ENCODE measurements at regions not wholly inside any gene's neighbourhood (a gene's known extent, or its start where the extent isn't known, plus 50 kb on each side); places are given as distances from the start of the nearest gene placed in this dataset.

GRCh38 chr20:11270566-11270965 is 596.8 kb upstream of the JAG1 start:
- H3K36me3 Mint-ChIP-seq (ENCODE audit: low read depth) = no peaks in the 10 kb centered on the region
- no peak for DNase-seq (ENCODE audit: low spot score)
- no peak overlapping the region for H3K27ac Mint-ChIP-seq (ENCODE audit: unreplicated experiment)
- H3K9me3 Mint-ChIP-seq (ENCODE audit: low read depth) = no peaks in the 10 kb centered on the region
- no peak overlapping the region for H3K4me3 Mint-ChIP-seq (ENCODE audit: unreplicated experiment)
- no peaks in the 10 kb centered on the region for H3K27me3 Mint-ChIP-seq (ENCODE audit: low read depth)
- peaks cover 61% of the 10 kb centered on the region for H3K4me1 Mint-ChIP-seq (ENCODE audit: low read depth)
- no peak for TF ChIP-seq CTCF (IDR thresholded peaks at IDR 0.05)

- DNase-seq (ENCODE audit: low spot score) = no peak
- peak; percentile 38 for TF ChIP-seq CTCF (IDR thresholded peaks at IDR 0.05)
- H3K27ac Mint-ChIP-seq (ENCODE audit: unreplicated experiment) = no peak overlapping the region
- no peaks in the 10 kb centered on the region for H3K36me3 Mint-ChIP-seq (ENCODE audit: low read depth)
- H3K4me3 Mint-ChIP-seq (ENCODE audit: unreplicated experiment) = no peak overlapping the region
- H3K9me3 Mint-ChIP-seq (ENCODE audit: low read depth) = no peaks in the 10 kb centered on the region
- no peaks in the 10 kb centered on the region for H3K27me3 Mint-ChIP-seq (ENCODE audit: low read depth)
- peaks cover 57% of the 10 kb centered on the region for H3K4me1 Mint-ChIP-seq (ENCODE audit: low read depth)
These were observed 597.5 kb upstream of the JAG1 start for GRCh38 chr20:11271319-11271718.

- Mint-ChIP-seq H3K27me3 (ENCODE audit: low read depth) (no peaks in the 10 kb centered on the region), H3K9me3 (ENCODE audit: low read depth) (no peaks in the 10 kb centered on the region), H3K4me1 (ENCODE audit: low read depth) (peaks cover 51% of the 10 kb centered on the region), H3K36me3 (ENCODE audit: low read depth) (no peaks in the 10 kb centered on the region), H3K4me3 (ENCODE audit: unreplicated experiment) (no peak overlapping the region), H3K27ac (ENCODE audit: unreplicated experiment) (peak overlapping the region; percentile 43)
- no peak for TF ChIP-seq CTCF (IDR thresholded peaks at IDR 0.05)
- DNase-seq (ENCODE audit: low spot score) = no peak
These were observed 598.3 kb upstream of the JAG1 start for GRCh38 chr20:11271920-11272594.

- no peak for DNase-seq (ENCODE audit: low spot score)
- H3K27ac Mint-ChIP-seq (ENCODE audit: unreplicated experiment) = peak overlapping the region; percentile 71
- H3K9me3 Mint-ChIP-seq (ENCODE audit: low read depth) = peaks cover 1% of the 10 kb centered on the region
- peaks cover 41% of the 10 kb centered on the region for H3K4me1 Mint-ChIP-seq (ENCODE audit: low read depth)
- no peaks in the 10 kb centered on the region for H3K27me3 Mint-ChIP-seq (ENCODE audit: low read depth)
- TF ChIP-seq CTCF (IDR thresholded peaks at IDR 0.05) = peak; percentile 92
- no peaks in the 10 kb centered on the region for H3K36me3 Mint-ChIP-seq (ENCODE audit: low read depth)
- H3K4me3 Mint-ChIP-seq (ENCODE audit: unreplicated experiment) = no peak overlapping the region
These were observed 600.4 kb upstream of the JAG1 start for GRCh38 chr20:11274141-11274594.

GRCh38 chr20:11275740-11276139 is 601.9 kb upstream of the JAG1 start:
- peaks cover 6% of the 10 kb centered on the region for H3K9me3 Mint-ChIP-seq (ENCODE audit: low read depth)
- no peak overlapping the region for H3K4me3 Mint-ChIP-seq (ENCODE audit: unreplicated experiment)
- H3K27me3 Mint-ChIP-seq (ENCODE audit: low read depth) = no peaks in the 10 kb centered on the region
- H3K36me3 Mint-ChIP-seq (ENCODE audit: low read depth) = no peaks in the 10 kb centered on the region
- H3K27ac Mint-ChIP-seq (ENCODE audit: unreplicated experiment) = no peak overlapping the region
- no peak for DNase-seq (ENCODE audit: low spot score)
- peaks cover 41% of the 10 kb centered on the region for H3K4me1 Mint-ChIP-seq (ENCODE audit: low read depth)
- TF ChIP-seq CTCF (IDR thresholded peaks at IDR 0.05) = no peak
